Vagina (tissue), 2 donors: ENCODE measurements at regions not wholly inside any gene's neighbourhood (a gene's known extent, or its start where the extent isn't known, plus 50 kb on each side); places are given as distances from the start of the nearest gene placed in this dataset.

Experiments used
- CTCF ChIP-seq, 3 experiments: fragments of 450-650 bp in 2 of 3; fragments of 200-600 bp in 1 of 3; sonication (generic) in 1 of 3; IDR thresholded peaks; one replicate each; pipeline ENCODE4 v1.5.1; 2017 to 2019; ENCODE audit warnings: antibody characterized with exemption in 3 of 3, mild to moderate bottlenecking in 2 of 3, moderate library complexity in 2 of 3
- POLR2AphosphoS5 ChIP-seq, 2 donors: sonication (generic); formaldehyde crosslinking; IDR thresholded peaks; one replicate each; pipeline ENCODE4 v1.9.0; 2017; ENCODE audit warnings: antibody characterized with exemption in 2 of 2, mild to moderate bottlenecking in 2 of 2, low read depth in 1 of 2; ENCODE audit not compliant: insufficient read depth in 1 of 2

GRCh38 chr7:91554883-91555282 lies 290.6 kb downstream of the FZD1 start:
- TF ChIP-seq CTCF (IDR thresholded peaks at IDR 0.05): no peak
- no peak for TF ChIP-seq POLR2AphosphoS5 (IDR thresholded peaks at IDR 0.05; ENCODE audit: insufficient read depth in 1 of 2, low read depth in 1 of 2)
